ENCODE measurements at regions not wholly inside any gene's neighbourhood (a gene's known extent, or its start where the extent isn't known, plus 50 kb on each side); places are given as distances from the start of the nearest gene placed in this dataset.

DNA sequence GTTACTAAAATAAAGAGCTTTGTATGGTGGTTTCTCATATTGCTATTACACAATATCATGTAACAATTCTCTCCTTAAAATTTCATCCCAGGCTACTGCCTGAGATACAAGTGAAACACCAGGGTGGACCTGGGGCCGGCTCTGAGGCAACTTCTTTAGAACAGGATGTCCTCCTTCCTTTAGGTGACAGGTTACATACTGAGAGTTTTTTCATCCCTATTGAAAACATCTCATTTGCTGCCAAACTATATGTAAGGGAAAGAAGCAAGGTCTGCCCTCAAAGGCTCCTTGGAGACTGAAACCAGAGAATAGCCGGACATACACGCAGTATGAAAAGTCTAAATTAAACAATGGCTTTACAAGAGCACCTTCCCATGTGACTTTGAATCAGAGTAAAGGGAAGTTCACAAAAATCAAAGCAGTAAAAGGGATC lies 139.9 kb downstream of the DUSP6 start:
- DNase-seq (ENCODE audit: low read depth): peak; percentile 78
- TF ChIP-seq, protein P1, sequence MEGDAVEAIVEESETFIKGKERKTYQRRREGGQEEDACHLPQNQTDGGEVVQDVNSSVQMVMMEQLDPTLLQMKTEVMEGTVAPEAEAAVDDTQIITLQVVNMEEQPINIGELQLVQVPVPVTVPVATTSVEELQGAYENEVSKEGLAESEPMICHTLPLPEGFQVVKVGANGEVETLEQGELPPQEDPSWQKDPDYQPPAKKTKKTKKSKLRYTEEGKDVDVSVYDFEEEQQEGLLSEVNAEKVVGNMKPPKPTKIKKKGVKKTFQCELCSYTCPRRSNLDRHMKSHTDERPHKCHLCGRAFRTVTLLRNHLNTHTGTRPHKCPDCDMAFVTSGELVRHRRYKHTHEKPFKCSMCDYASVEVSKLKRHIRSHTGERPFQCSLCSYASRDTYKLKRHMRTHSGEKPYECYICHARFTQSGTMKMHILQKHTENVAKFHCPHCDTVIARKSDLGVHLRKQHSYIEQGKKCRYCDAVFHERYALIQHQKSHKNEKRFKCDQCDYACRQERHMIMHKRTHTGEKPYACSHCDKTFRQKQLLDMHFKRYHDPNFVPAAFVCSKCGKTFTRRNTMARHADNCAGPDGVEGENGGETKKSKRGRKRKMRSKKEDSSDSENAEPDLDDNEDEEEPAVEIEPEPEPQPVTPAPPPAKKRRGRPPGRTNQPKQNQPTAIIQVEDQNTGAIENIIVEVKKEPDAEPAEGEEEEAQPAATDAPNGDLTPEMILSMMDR (IDR thresholded peaks at IDR 0.05; ENCODE audit: low read length, missing control alignments): no peak
- no peak overlapping the region for H3K4me3 ChIP-seq (replicated peaks; ENCODE audit: low read depth, low read length)

DNA sequence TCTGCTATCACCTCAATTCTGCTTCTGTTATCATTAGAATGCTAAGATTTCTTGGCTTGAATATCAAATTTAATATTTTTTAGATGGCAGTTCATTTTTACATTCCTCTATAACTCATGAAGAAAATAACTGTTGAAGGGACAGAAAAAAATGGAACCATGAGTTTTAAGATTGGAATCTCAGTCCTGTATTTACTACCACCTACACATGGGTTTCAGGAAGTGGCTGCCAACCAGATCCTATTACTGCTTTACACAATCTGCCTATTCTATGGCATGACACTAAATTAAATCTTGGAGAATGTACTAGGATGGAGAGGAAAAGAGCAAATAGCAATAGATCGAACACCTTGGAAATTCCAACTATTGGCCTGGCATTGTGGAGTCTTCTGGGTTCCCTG lies 140.8 kb downstream of the DUSP6 start:
- DNase-seq (ENCODE audit: low read depth): no peak
- H3K4me3 ChIP-seq (replicated peaks; ENCODE audit: low read depth, low read length): no peak overlapping the region
- TF ChIP-seq, protein P1 (IDR thresholded peaks at IDR 0.05; ENCODE audit: low read length, missing control alignments): no peak

DNA sequence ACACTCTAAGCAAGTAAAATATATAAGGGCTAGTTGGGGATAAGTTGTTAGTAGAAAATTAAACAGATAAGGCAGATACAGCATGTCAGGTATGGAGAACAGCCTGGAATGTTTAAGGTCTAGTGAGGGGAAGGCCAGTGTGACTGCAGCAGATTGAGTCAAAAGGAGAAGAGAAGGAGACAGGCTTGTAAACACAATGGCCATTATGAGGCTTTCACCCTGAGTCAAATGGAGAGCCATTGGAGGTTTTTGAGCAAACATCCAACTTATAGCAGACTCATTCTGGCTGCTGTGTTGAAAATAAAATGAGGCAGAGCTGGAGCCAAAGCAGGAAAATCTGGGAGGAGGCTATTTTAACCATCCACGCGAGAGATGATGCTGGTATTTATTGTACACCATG lies 142.0 kb downstream of the DUSP6 start:
- TF ChIP-seq, protein P1 (IDR thresholded peaks at IDR 0.05; ENCODE audit: low read length, missing control alignments): no peak
- no peak overlapping the region for H3K4me3 ChIP-seq (replicated peaks; ENCODE audit: low read depth, low read length)
- DNase-seq (ENCODE audit: low read depth): no peak

DNA sequence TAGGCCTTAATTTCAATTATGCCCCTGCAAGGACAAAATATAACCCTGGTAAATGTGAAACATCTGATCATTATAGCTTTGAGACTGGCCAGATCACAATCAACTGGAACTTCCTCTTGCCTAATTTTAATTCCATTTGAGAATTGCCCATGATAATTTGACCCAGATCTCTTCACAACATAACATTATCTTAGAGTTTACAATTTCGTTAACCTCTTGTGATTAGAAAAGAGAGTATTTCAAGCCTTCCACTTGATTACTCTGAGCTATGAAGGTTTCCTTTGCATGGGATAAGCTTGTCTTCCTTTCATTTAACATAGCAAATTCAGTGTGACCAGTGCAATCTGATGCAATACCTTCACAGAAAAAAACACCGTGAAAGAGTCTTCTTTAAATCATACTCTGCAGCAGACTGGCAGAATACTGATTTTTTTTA lies 143.6 kb downstream of the DUSP6 start:
- DNase-seq (ENCODE audit: low read depth): peak; percentile 47
- H3K4me3 ChIP-seq (replicated peaks; ENCODE audit: low read depth, low read length): no peak overlapping the region
- TF ChIP-seq, protein P1 (IDR thresholded peaks at IDR 0.05; ENCODE audit: low read length, missing control alignments): no peak

DNA sequence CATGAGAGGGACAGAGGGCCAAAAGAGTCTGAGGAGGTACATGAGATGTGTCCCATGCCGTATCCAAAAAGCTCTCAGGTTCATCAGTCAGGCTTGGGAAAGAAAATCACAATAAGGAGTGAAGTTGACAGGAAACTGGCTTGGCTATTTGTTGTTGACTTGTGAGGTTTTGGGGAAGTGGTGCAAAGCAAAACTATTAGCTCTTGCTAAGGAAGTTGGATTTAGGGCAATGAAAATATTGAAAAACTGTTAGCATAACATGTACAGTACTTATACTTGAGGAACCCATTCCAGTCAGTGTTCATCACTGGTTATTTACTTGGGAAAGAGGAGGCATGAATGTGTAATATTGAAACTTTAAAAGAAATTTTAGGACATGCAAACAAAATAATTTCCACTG lies 145.9 kb downstream of the DUSP6 start:
- TF ChIP-seq, protein P1 (IDR thresholded peaks at IDR 0.05; ENCODE audit: low read length, missing control alignments): no peak
- H3K4me3 ChIP-seq (replicated peaks; ENCODE audit: low read depth, low read length): no peak overlapping the region
- no peak for DNase-seq (ENCODE audit: low read depth)

DNA sequence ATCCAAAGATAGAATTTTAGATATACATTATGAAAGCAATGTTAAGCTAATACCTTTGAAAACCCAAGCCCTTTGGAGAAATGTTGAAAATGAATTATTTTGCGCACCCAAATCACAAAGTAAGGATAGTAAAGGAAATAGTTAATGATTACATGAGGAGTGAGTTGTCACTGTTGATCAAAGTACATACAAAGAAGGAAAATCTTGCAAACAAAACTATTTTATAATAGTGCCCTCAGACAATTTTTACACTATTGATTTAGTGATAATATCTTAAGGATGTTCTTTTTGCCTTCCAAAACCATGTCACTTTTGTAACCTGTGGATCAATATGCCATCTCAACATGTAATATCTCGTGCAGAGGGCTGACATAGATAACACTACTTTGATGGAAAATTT lies 146.8 kb downstream of the DUSP6 start:
- no peak for DNase-seq (ENCODE audit: low read depth)
- TF ChIP-seq, protein P1 (IDR thresholded peaks at IDR 0.05; ENCODE audit: low read length, missing control alignments): no peak
- H3K4me3 ChIP-seq (replicated peaks; ENCODE audit: low read depth, low read length): no peak overlapping the region

DNA sequence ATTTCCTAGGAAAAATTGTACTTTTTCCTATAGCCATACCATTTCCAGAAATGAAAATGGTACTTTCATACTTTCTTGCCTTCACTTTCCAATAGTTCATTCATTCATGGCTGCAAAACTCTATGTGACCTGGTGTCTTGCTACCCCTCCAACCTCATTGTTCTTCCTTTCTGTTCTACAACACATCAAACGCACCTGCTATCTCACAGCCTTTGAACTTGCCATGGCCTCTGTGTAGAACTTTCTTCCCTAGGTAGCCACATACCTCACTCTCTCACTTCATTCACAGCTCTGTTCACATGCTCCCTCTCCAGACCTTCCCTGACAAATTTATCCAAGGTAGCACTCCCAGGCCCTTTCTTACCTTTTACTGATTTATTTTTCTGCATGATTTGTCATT lies 149.2 kb downstream of the DUSP6 start:
- TF ChIP-seq, protein P1 (IDR thresholded peaks at IDR 0.05; ENCODE audit: low read length, missing control alignments): no peak
- no peak overlapping the region for H3K4me3 ChIP-seq (replicated peaks; ENCODE audit: low read depth, low read length)
- no peak for DNase-seq (ENCODE audit: low read depth)
